ENCODE measurements at regions not wholly inside any gene's neighbourhood (a gene's known extent, or its start where the extent isn't known, plus 50 kb on each side); places are given as distances from the start of the nearest gene placed in this dataset.

GRCh38 chr10:131778385-131778784 is 122.4 kb upstream of the PPP2R2D start:
- Histone ChIP-seq H3K4me1 (no peaks in the 10 kb centered on the region), H3K4me3 (no peak overlapping the region), H3K27me3 (ENCODE audit: insufficient read depth in 3 of 3, low read length in 2 of 3) (peaks cover 0 to 4% (median 0%) of the 10 kb centered on the region in 3 donors), H3K36me3 (ENCODE audit: insufficient read depth in 1 of 2, low read depth in 1 of 2) (no peaks in the 10 kb centered on the region), H3K27ac (no peak overlapping the region), H3K9me3 (peaks cover 11% of the 10 kb centered on the region)
- DNase-seq (no peak), ATAC-seq (no peak)
- 80 to 83% (median 81%) methylated on average over 9 of the region's 9 CpGs for WGBS, 3 donors
- TF ChIP-seq, protein P1, sequence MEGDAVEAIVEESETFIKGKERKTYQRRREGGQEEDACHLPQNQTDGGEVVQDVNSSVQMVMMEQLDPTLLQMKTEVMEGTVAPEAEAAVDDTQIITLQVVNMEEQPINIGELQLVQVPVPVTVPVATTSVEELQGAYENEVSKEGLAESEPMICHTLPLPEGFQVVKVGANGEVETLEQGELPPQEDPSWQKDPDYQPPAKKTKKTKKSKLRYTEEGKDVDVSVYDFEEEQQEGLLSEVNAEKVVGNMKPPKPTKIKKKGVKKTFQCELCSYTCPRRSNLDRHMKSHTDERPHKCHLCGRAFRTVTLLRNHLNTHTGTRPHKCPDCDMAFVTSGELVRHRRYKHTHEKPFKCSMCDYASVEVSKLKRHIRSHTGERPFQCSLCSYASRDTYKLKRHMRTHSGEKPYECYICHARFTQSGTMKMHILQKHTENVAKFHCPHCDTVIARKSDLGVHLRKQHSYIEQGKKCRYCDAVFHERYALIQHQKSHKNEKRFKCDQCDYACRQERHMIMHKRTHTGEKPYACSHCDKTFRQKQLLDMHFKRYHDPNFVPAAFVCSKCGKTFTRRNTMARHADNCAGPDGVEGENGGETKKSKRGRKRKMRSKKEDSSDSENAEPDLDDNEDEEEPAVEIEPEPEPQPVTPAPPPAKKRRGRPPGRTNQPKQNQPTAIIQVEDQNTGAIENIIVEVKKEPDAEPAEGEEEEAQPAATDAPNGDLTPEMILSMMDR (IDR thresholded peaks at IDR 0.05) = no peak
- intact Hi-C loops (cut with DNase I) = no loop called here

DNA sequence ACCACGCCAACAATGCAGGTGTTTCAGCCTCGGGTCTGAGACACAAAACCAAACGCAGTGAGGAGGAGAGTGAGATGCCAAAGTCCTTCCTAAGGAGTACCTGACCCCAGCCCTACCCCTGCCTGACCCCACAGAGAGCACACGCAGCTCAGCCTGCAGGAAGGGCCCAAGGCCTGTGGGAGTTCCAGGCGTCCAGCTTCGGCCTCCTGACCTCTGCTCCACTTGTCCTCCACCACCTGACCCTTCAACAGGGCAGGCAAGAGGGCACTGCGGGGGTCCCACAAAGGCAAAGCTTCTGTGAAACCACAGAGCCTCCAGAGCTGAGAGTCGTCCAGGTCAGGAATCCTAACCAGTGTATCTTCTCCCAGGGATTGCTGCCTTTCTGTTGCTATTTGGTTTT is 122.0 kb upstream of the PPP2R2D start:
- TF ChIP-seq, protein P1 (IDR thresholded peaks at IDR 0.05) = no peak
- Histone ChIP-seq H3K27ac (no peak overlapping the region), H3K4me3 (no peak overlapping the region), H3K4me1 (no peaks in the 10 kb centered on the region), H3K36me3 (ENCODE audit: insufficient read depth in 1 of 2, low read depth in 1 of 2) (no peaks in the 10 kb centered on the region), H3K9me3 (peaks cover 11% of the 10 kb centered on the region), H3K27me3 (ENCODE audit: insufficient read depth in 3 of 3, low read length in 2 of 3) (no peaks in the 10 kb centered on the region)
- WGBS, 3 donors = 74 to 85% (median 82%) methylated on average over 8 of the region's 8 CpGs
- ATAC-seq (no peak), DNase-seq (no peak)
- intact Hi-C loops (cut with DNase I) = no loop called here

DNA sequence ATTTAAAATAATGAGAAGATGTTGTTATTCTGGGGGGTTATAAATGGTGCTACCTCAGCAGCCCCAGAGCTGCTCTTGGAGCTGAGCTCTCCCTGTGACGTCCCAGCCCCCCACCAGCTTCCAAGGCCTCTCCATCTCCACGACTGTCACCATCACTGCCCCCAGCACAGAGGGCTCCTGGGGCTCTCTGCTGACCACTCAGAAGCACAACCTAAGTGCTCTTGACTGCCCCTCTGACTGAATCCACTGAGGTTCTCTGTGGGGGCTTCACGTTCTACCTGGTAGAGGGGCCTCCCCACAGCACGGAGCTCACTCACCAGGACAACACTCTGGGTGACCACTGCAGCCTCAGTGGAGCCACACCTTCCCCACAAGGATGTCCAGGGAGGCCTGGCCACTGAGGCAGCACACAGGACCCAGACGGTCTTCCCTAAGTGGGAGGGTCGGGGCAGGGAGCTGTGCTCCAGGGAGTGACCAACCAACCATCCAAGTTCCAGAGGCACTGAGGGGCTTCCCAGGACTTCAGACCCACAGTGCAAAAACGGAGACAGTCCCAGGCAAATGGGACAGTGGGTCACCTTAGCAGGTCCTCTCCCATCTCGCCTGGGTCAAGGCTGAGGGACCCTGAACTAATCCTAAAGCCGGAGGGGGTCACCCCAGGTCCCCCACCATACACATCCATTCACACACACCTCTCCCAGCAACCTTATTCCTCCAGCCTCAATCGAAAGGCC is 121.0 kb upstream of the PPP2R2D start:
- ATAC-seq = no peak
- Histone ChIP-seq H3K36me3 (ENCODE audit: insufficient read depth in 1 of 2, low read depth in 1 of 2) (no peaks in the 10 kb centered on the region), H3K27me3 (ENCODE audit: insufficient read depth in 3 of 3, low read length in 2 of 3) (no peaks in the 10 kb centered on the region), H3K4me3 (no peak overlapping the region), H3K9me3 (peaks cover 11% of the 10 kb centered on the region), H3K27ac (no peak overlapping the region), H3K4me1 (no peaks in the 10 kb centered on the region)
- 69 to 86% (median 77%) methylated on average over 9 to 10 of the region's 10 CpGs for WGBS, 3 donors
- DNase-seq = no peak
- TF ChIP-seq, protein P1 (IDR thresholded peaks at IDR 0.05) = no peak
- intact Hi-C loops (cut with DNase I) = no loop called here

GRCh38 chr10:131781076-131781475 is 119.7 kb upstream of the PPP2R2D start:
- intact Hi-C loops (cut with DNase I) = no loop called here
- H3K27me3 ChIP-seq (ENCODE audit: insufficient read depth in 3 of 3, low read length in 2 of 3) = no peaks in the 10 kb centered on the region
- TF ChIP-seq, protein P1 (IDR thresholded peaks at IDR 0.05) = no peak
- H3K36me3 ChIP-seq (ENCODE audit: insufficient read depth in 1 of 2, low read depth in 1 of 2) = no peaks in the 10 kb centered on the region
- no peaks in the 10 kb centered on the region for H3K4me1 ChIP-seq
- DNase-seq (no peak), ATAC-seq (no peak)
- peaks cover 11% of the 10 kb centered on the region for H3K9me3 ChIP-seq
- H3K4me3 ChIP-seq = no peak overlapping the region
- WGBS, 3 donors = 92 to 94% (median 93%) methylated on average over 6 of the region's 6 CpGs
- no peak overlapping the region for H3K27ac ChIP-seq

- Histone ChIP-seq H3K9me3 (peaks cover 9% of the 10 kb centered on the region), H3K27me3 (ENCODE audit: insufficient read depth in 3 of 3, low read length in 2 of 3) (no peaks in the 10 kb centered on the region), H3K4me3 (no peak overlapping the region), H3K27ac (no peak overlapping the region), H3K36me3 (ENCODE audit: insufficient read depth in 1 of 2, low read depth in 1 of 2) (no peaks in the 10 kb centered on the region), H3K4me1 (no peaks in the 10 kb centered on the region)
- TF ChIP-seq, protein P1 (IDR thresholded peaks at IDR 0.05) = no peak
- WGBS, 3 donors = 74 to 88% (median 79%) methylated on average over 4 of the region's 4 CpGs
- DNase-seq = no peak
- intact Hi-C loops (cut with DNase I) = no loop called here
- ATAC-seq = no peak
Observed at GRCh38 chr10:131781791-131782190, 119.0 kb upstream of the PPP2R2D start.
